CD4-positive, alpha-beta T cell treated with Interleukin-4 for 1 hour (primary cell): ENCODE measurements at regions not wholly inside any gene's neighbourhood (a gene's known extent, or its start where the extent isn't known, plus 50 kb on each side); places are given as distances from the start of the nearest gene placed in this dataset.
"Not testable (repeated sequence)": the region's sequence is repeated elsewhere in the genome, so short reads cannot be mapped to it uniquely, and the experiment has no call there.

Source experiments
- DNase-seq, 2 donors: peaks; one replicate each; pipeline ENCODE4 v3.0.0-alpha.2; 2020 to 2022

GRCh38 chr12:131464081-131464480, 246.8 kb upstream of the SFSWAP start:
- DNase-seq = no peak

DNA sequence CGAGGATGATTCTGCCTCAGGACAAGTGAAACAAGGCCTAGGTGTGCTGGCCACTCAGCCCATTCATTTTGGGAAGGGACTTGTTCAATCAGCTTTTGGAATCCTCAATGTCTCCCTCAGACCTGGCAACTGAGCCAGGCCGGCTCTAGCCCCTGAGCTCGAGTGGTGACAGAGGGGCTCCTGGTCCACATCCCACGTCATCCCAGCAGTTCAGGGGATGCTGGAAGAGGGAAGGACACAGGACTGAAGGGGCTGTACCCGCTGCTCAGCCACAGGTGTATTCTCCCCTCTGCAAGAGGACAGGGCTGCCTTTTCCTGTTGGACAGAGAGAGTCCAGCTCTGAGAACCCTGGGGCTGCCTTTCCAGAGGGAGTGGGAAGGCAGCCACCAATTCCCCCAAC, 244.6 kb upstream of the SFSWAP start:
- DNase-seq = no peak

DNA sequence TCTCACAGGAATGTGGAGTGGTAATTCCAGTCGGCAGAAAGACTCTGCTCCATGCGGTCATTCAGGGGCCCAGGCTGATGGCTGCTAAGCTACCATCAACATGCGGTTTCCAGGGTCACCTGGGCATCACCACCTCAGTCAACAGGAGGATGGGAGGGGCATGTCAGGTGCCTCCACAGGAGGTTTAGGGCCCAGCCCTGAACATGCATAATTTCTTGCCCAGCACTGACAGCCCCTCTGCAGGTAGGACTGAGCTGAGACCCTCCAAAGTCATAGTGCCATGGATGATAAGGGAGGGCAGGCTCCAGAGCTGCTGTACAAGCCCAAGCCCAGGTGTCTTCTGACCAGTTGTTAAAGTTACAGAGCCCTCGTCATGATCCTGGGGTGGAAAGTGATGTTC, 244.0 kb upstream of the SFSWAP start:
- DNase-seq = no peak

GRCh38 chr12:131468206-131468605, 242.7 kb upstream of the SFSWAP start:
- DNase-seq = no peak

GRCh38 chr12:131469945-131470344, 240.9 kb upstream of the SFSWAP start:
- not testable (repeated sequence) for DNase-seq

DNA sequence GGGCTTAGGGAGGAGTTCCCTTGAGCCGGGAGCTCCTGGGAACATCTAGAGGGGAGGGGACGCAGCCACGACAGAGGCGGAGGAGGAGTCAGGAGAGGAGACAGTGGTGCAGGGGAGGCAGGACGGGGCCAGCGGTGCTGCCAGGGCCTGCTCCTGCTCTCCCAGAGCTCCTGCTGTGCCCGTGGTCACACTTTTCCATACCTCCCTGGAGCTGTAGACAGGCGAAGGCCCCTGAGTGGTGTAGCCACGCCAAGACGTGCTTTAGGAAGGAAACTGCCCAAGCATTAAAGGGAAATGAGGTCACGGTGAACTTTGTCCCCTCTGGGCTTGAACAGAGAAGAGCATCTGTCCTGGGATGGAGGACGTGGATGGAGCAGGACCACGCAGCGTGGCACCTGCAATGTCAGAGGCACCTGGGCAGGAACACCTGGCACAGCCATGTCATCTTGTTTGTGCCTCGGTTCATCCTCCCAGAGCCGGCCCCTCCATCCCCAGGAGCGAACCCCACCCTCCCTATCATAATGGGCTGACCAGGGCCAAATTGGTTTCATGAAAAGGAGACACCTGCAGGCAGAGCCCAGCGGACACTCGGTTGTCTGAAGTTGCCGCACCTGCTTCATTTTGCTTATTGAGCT, 239.5 kb upstream of the SFSWAP start:
- DNase-seq = no peak

- DNase-seq = no peak
Observed at GRCh38 chr12:131471946-131472732, 238.8 kb upstream of the SFSWAP start.

GRCh38 chr12:131473261-131473660, 237.6 kb upstream of the SFSWAP start:
- no peak for DNase-seq

- no peak for DNase-seq
Observed at GRCh38 chr12:131473741-131474709, 236.9 kb upstream of the SFSWAP start.

DNA sequence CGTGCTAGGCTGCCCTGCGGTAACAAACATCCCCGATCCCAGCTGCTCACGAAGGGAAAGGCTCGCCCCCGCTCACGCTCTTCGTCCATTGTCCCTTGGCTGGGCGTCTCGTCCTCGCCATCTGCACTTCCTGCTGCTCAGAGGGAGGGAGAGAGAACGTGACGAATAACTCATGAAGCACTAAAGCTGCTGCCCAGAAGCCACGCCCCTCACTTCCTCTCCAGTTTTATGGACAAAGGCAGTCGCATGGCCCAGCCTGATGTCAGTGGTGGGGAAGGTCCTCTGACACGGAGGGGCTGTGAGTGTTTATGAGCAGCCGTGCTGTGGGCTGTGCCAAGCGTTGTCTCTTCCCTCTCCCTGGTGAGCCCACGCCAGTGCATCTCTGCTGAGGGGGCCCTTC, 235.9 kb upstream of the SFSWAP start:
- not testable (repeated sequence) for DNase-seq

DNA sequence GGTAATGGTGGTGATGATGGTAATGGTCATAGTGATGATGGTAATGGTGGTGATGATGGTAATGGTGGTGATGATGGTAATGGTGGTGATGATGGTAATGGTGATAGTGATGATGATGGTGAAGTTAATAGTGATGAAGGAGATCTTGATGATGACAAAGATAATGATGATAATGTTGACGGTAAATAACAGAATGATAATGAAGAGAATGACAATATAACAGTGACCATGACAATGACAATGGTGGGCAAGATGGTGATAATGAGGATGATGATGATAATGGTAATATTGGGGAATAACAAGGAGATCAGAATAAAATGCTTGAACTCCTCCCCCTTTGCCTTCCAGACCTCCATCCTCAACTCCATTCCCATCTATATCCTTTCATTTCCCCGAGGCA, 233.3 kb upstream of the SFSWAP start:
- DNase-seq = no peak

DNA sequence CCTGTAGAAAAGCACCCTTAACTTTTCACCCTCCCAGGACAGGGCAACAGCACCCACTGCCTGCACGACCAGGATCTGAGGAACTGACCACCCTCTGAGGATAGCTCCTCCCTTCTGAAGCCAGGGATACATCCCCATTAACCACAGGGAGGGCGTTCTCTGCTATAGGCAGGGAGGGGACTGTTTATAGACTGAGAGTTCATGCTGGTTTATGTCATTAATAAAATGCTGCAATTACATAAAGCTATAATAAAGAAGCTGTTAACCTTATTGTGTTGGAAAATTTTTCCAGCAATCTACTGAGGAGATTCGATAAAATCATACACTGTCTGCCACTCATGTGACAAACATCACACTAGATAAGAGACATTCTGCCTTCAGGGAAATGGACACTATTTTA, 232.4 kb upstream of the SFSWAP start:
- no peak for DNase-seq

DNA sequence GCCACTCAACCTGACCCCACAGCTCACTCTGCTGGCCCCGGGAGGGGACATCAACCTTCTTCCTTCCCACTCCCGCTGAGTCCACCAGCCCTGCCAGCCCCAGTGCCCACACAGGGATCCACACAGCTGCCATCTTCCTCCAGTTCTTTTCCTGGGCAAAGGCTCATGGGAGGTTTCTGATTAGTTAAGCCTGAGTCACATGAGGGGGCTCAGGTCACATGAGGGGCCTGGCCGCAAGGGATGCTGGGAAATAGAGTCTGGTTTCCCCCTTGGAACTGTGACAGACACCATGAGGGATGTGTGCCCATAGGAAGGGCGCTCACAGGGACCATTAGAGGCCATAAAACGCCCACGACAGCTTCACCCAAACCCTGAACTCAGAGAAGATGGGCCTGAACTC, 228.7 kb upstream of the SFSWAP start:
- no peak for DNase-seq

DNA sequence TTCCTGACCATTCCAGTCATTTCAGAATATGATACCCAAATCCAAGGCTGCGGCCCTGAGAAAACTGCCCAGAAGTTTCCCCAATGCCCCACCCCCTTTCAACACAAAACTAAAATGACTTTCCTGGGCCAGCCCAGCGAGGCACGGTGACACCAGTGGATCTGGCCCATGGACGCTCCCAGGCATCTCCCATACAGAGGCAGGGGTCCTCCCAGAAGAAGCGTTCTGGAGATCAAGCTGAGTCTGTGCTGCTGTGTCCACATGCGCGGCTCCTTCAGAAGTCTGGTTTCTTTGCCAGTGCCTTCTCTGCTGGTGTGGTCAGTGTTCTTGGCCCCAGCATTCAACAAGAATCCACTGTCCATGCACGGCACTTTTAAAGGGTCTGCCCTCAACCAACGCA, 228.2 kb upstream of the SFSWAP start:
- no peak for DNase-seq

DNA sequence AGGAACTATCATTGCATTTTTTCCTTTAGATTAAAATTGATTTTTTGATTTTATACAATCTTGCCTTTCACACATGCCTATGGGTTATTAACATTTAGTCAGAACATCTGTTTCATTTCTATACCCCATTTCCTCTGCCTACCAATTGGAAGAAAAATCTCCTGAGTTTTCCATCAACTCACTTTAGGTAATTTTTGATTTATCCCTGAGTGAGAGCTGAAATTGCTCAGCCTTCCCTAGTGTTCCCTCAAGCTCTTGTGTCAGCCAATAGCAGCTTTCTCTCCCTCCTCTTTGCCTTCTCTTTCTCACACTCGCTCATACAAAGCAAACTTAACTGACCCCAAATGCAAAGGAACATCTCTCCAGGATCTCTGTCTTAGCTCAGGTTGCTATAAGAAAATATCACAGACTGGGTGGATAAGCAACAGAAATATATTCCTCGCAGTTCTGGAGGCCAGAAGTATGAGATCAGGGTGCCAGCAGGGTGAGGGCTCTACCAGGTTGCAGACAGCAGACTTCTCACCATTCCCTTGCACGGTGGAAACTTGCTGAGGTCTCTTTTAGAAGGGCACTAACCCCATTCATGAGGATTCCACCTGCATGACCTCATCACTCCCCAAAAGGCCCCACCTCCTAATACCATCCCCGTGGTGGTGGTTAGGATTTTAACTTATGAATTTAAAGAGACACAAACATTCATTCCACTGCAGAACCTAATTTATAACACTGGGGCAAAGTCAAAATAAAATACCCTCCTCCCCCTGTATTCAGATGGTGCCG, 224.2 kb upstream of the SFSWAP start:
- no peak for DNase-seq

DNA sequence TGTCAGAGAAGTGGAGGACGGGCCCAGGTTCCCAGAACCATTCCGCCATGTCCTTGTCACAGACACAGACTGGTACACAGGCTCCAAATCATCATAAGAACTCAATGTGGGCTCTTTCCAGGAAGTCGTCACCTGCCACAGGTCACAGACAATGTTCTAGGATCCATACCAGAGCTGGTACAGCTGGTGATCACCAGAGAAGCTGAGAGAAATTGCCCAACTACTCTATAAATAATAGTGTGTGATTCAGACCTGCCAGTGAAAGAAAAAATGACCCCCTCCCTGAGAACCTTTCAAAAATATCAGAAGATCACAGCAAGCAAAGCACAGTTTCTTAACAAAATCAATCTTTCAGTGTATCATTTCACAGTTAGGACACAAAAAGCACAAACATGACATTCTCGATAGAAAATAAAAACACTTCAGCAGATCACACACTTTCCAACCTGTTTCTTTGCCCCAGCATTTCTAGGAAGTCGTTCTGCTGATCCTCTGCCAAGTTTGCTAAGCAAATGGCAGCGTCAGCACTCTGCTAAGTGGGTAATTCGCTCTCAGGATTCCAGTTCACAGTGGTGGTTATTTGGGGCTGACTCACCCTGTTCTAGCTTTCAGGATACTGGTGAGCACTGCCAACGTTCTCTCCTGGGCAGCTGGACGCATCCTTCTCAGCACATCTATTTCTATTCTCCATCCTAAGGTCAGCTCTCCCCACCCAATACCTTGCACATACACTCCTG, 223.3 kb upstream of the SFSWAP start:
- no peak for DNase-seq

- DNase-seq = no peak
Observed at GRCh38 chr12:131489718-131490117, 221.2 kb upstream of the SFSWAP start.

- DNase-seq = no peak
Observed at GRCh38 chr12:131491155-131491554, 219.7 kb upstream of the SFSWAP start.

DNA sequence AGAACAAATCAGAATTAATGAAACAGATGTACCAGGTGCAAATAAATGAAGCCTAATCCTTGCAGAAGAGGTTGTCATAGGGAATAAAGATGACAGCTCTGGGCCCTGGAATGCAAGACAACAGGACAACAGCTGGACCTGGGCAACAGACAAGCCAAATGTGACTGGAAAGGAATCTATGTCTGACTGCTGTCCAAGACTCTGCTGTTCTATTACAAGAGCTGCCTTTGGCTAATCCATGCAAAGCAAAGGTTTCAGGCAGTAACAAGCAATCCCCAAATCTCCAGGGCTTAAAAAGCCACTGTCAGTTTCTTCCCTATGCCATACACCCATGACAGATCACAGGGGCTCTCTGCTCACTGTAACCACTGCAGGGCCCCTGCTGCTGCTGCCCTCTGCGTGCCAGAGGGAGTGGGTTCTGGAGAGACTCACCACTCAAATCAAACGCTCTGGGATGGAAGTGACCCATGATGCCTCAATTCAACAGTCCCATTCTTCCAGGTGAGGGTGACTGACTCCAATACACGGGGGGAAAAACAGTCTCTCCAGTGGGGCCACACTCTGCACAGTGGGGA, 218.9 kb upstream of the SFSWAP start:
- no peak for DNase-seq

DNA sequence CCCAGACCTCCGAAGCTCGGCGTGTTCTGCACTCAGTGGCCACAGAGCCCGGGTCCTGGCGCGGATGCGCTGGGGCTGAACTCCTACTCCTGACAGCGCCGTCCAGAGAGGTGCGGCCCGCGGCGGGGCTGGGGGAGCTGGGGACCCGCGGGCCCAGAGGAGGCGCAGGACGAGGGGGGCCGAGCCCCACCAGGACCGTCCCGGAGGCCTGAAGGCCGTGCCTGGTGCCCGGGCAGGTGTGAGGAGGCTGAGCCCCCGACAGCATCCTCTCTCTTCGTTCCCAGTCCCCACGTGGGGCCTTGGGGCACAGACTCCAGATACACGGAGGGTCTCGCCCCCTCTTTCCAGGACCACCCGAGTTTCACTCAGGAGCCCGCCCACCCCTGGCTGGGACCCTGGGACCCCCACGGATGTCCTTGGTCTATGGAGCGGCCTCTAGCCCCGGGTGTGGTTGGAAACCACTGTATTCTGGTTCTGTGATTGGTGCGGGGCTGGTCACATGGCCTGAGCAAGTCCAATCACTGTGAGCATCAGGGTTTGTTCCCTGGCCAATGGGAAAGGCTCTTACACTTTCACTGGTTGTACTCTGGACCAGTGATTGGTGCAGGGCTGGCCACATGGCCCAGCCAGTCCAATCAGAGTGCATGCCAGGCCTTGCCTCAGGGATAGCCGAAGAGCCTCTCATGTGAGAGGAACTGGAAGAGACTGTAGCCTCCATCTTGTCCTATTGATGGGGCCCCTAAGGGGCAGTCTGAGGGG, 217.6 kb upstream of the SFSWAP start:
- DNase-seq = no peak

- no peak for DNase-seq
Observed at GRCh38 chr12:131494216-131494615, 216.7 kb upstream of the SFSWAP start.
